Keratinocyte (primary cell): ENCODE measurements at regions not wholly inside any gene's neighbourhood (a gene's known extent, or its start where the extent isn't known, plus 50 kb on each side); places are given as distances from the start of the nearest gene placed in this dataset.

ENCODE experiments used
- DNase-seq: peaks from one replicate; pipeline ENCODE4 v3.0.0-alpha.2; 2011; ENCODE audit warnings: low read depth, missing footprints, low spot score
- FAIRE-seq: peaks from 2 replicates; lab custom pipeline; 2011; peaks lifted over from hg19 to GRCh38; lab: Jason Lieb, UNC
- H2AFZ ChIP-seq: 2 replicates; pipeline ENCODE4 v1.6.0; 2012; ENCODE audit warnings: low read length, control low read depth, inconsistent platforms; ENCODE audit not compliant: control insufficient read depth
- H3K27ac ChIP-seq: 2 replicates; pipeline ENCODE4 v1.5.1; 2011; ENCODE audit warnings: low read length; ENCODE audit not compliant: control insufficient read depth, insufficient read depth
- H3K27me3 ChIP-seq: 3 replicates; pipeline ENCODE4 v1.6.0; 2011; ENCODE audit warnings: low read length; ENCODE audit not compliant: control insufficient read depth, insufficient read depth; ENCODE audit errors: extremely low read depth
- H3K36me3 ChIP-seq, 2 experiments: 2 replicates in 1 of 2; 3 replicates in 1 of 2; pipeline ENCODE4 v1.5.1; 2011; ENCODE audit warnings: low read length in 2 of 2, mild to moderate bottlenecking in 1 of 2; ENCODE audit not compliant: control insufficient read depth in 2 of 2, insufficient read depth in 2 of 2; ENCODE audit errors: extremely low read depth in 1 of 2
- H3K4me1 ChIP-seq: 3 replicates; pipeline ENCODE4 v1.5.1; 2011; ENCODE audit warnings: low read length; ENCODE audit not compliant: control insufficient read depth, insufficient read depth; ENCODE audit errors: extremely low read depth
- H3K4me2 ChIP-seq: 3 replicates; pipeline ENCODE4 v1.6.0; 2011; ENCODE audit warnings: low read depth, low read length; ENCODE audit not compliant: control insufficient read depth, insufficient read depth; ENCODE audit errors: extremely low read depth
- H3K4me3 ChIP-seq, 3 experiments: fragments of 200-600 bp in 1 of 3; sonication (generic) in 1 of 3; 2 replicates in 2 of 3; 3 replicates in 1 of 3; pipeline ENCODE4 v1.5.1; 2011 to 2016; ENCODE audit warnings: low read length in 3 of 3, mild to moderate bottlenecking in 3 of 3, control low read depth in 2 of 3, inconsistent platforms in 1 of 3, low read depth in 1 of 3, mixed read lengths in 1 of 3, mixed run types in 1 of 3, moderate library complexity in 1 of 3; ENCODE audit not compliant: control insufficient read depth in 2 of 3, insufficient read depth in 2 of 3; ENCODE audit errors: extremely low read depth in 1 of 3
- H3K79me2 ChIP-seq: 2 replicates; pipeline ENCODE4 v1.6.0; 2012; ENCODE audit warnings: low read length; ENCODE audit not compliant: control insufficient read depth, insufficient read depth
- H3K9ac ChIP-seq: 3 replicates; pipeline ENCODE4 v1.6.0; 2011; ENCODE audit warnings: low read length; ENCODE audit not compliant: control insufficient read depth, insufficient read depth; ENCODE audit errors: extremely low read depth
- H3K9me1 ChIP-seq: 3 replicates; pipeline ENCODE4 v1.6.0; 2011; ENCODE audit warnings: low read length; ENCODE audit not compliant: control insufficient read depth, insufficient read depth; ENCODE audit errors: extremely low read depth
- H3K9me3 ChIP-seq: 2 replicates; pipeline ENCODE4 v1.5.1; 2012; ENCODE audit warnings: low read depth, low read length; ENCODE audit not compliant: control insufficient read depth
- H4K20me1 ChIP-seq: 3 replicates; pipeline ENCODE4 v1.6.0; 2011; ENCODE audit warnings: low read length; ENCODE audit not compliant: control insufficient read depth, insufficient read depth; ENCODE audit errors: extremely low read depth
- CTCF ChIP-seq, 3 experiments: IDR thresholded peaks in 1 of 3; conservative IDR thresholded peaks in 1 of 3; optimal IDR thresholded peaks in 1 of 3; 2 replicates in 2 of 3; 3 replicates in 1 of 3; pipeline versions ENCODE3 to v1.5.1; 2011; ENCODE audit warnings: low read length in 3 of 3, mild to moderate bottlenecking in 3 of 3, moderate library complexity in 2 of 3, control low read depth in 1 of 3, inconsistent platforms in 1 of 3; ENCODE audit not compliant: insufficient read depth in 2 of 3; ENCODE audit errors: extremely low read depth in 1 of 3
- EZH2 ChIP-seq: IDR thresholded peaks from one replicate; pipeline ENCODE4 v1.6.1; 2012; ENCODE audit warnings: inconsistent platforms, mild to moderate bottlenecking, low read length, moderate library complexity
- dilution Hi-C: fragments of 300-500 bp; cut with MboI; formaldehyde crosslinking; loops from one replicate; pipeline ENCODE4 v1.7.0; 2020; ENCODE audit warnings: low sequenced_read_pairs; ENCODE audit not compliant: extremely low pct_ligation_motif_present

GRCh38 chr14:85466678-85467077, 63.3 kb upstream of the FLRT2 start:
- Histone ChIP-seq H3K9me3 (no peaks in the 10 kb centered on the region), H3K4me1 (peaks cover 15% of the 10 kb centered on the region), H3K4me3 (no peak overlapping the region), H3K9ac (no peak overlapping the region), H3K27ac (no peak overlapping the region), H3K4me2 (no peak overlapping the region), H2AFZ (no peak overlapping the region), H3K9me1 (no peaks in the 10 kb centered on the region), H3K36me3 (no peaks in the 10 kb centered on the region), H3K79me2 (no peaks in the 10 kb centered on the region), H4K20me1 (no peaks in the 10 kb centered on the region), H3K27me3 (no peaks in the 10 kb centered on the region)
- dilution Hi-C loops, result no loop called here
- TF ChIP-seq CTCF (optimal IDR thresholded peaks at IDR 0.05 in 1 of 3, IDR thresholded peaks at IDR 0.05 in 1 of 3, conservative IDR thresholded peaks at IDR 0.05 in 1 of 3; ENCODE audit: extremely low read depth in 1 of 3, insufficient read depth in 2 of 3, low read length in 3 of 3) (no peak), EZH2 (no peak)
- DNase-seq, result no peak
- FAIRE-seq, result no peak

- no peak overlapping the region for H3K4me3 ChIP-seq
- peak overlapping the region; percentile 80 for H2AFZ ChIP-seq
- H3K27ac ChIP-seq, result peak overlapping the region; percentile 30
- H3K4me1 ChIP-seq, result peaks cover 11% of the 10 kb centered on the region
- no peak for TF ChIP-seq CTCF (optimal IDR thresholded peaks at IDR 0.05 in 1 of 3, IDR thresholded peaks at IDR 0.05 in 1 of 3, conservative IDR thresholded peaks at IDR 0.05 in 1 of 3; ENCODE audit: extremely low read depth in 1 of 3, insufficient read depth in 2 of 3, low read length in 3 of 3)
- TF ChIP-seq EZH2, result no peak
- dilution Hi-C loops, result no loop called here
- no peaks in the 10 kb centered on the region for H3K79me2 ChIP-seq
- no peaks in the 10 kb centered on the region for H3K27me3 ChIP-seq
- FAIRE-seq (peak; percentile 93), DNase-seq (peak; percentile 59)
- peak overlapping the region; percentile 55 for H3K4me2 ChIP-seq
- no peaks in the 10 kb centered on the region for H3K9me3 ChIP-seq
- no peaks in the 10 kb centered on the region for H3K9me1 ChIP-seq
- no peaks in the 10 kb centered on the region for H4K20me1 ChIP-seq
- no peaks in the 10 kb centered on the region for H3K36me3 ChIP-seq
- H3K9ac ChIP-seq, result no peak overlapping the region
Measured at GRCh38 chr14:85468816-85469215, 61.1 kb upstream of the FLRT2 start.
